GM12878 (cell line): ENCODE measurements at regions not wholly inside any gene's neighbourhood (a gene's known extent, or its start where the extent isn't known, plus 50 kb on each side); places are given as distances from the start of the nearest gene placed in this dataset.

Experiments used
- ATAC-seq: fragments of 200-7000 bp; cut with Tn5 transposase; 3 replicates; pipeline ENCODE4 v1.9.1; 2020; ENCODE audit warnings: mild to moderate bottlenecking, moderate library complexity
- BruUV-seq: library from RNA; stranded (reverse); fragments of 400-500 nt; replicated peaks from 2 replicates; lab custom pipeline; 2021; lab: Mats Ljungman, UMichigan
- CTCF ChIA-PET: fragments of 300-600 bp; sonication (Branson Sonifier 250); formaldehyde crosslinking; extraction: SDS; loops from one replicate; lab custom pipeline; 2021; ENCODE audit warnings: inconsistent platforms; lab: Yijun Ruan, JAX
- POLR2A ChIA-PET: fragments of 350-600 bp; formaldehyde crosslinking; extraction: SDS; loops from one replicate; lab custom pipeline; 2021; ENCODE audit warnings: inconsistent platforms; lab: Charles Lee
- RAD21 ChIA-PET: fragments of 300-600 bp; sonication (Branson Sonifier 250); formaldehyde crosslinking; loops from one replicate; lab custom pipeline; 2023; ENCODE audit warnings: antibody characterized with exemption; ENCODE audit not compliant: unreplicated experiment; lab: Charles Lee
- SMC1A ChIA-PET: fragments of 300-600 bp; sonication (Branson Sonifier 250); formaldehyde crosslinking; loops from one replicate; lab custom pipeline; 2023; ENCODE audit not compliant: unreplicated experiment, uncharacterized antibody; lab: Charles Lee
- DNase-seq: peaks from one replicate; pipeline ENCODE4 v3.0.0-alpha.2; 2011; ENCODE audit warnings: low read depth, low spot score
- FAIRE-seq: peaks from 3 replicates; lab custom pipeline; 2011; peaks lifted over from hg19 to GRCh38; lab: Jason Lieb, UNC
- H2AFZ ChIP-seq: 2 replicates; pipeline ENCODE4 v1.6.0; 2011; ENCODE audit warnings: low read depth, low read length, control low read depth; ENCODE audit not compliant: control insufficient read depth
- H3K27ac ChIP-seq: 2 replicates; pipeline ENCODE4 v1.5.1; 2011; ENCODE audit warnings: control low read depth; ENCODE audit not compliant: control insufficient read depth, insufficient read depth
- H3K27me3 ChIP-seq, 2 experiments: replicated peaks in 1 of 2; 2 replicates each; pipeline versions ENCODE4 v1.6.0 to v1.6.1; 2011; ENCODE audit warnings: low read length in 1 of 2; ENCODE audit not compliant: control insufficient read depth in 2 of 2, insufficient read depth in 2 of 2
- H3K36me3 ChIP-seq, 2 experiments: 2 replicates each; pipeline ENCODE4 v1.5.1; 2011; ENCODE audit warnings: low read length in 1 of 2; ENCODE audit not compliant: control insufficient read depth in 2 of 2, insufficient read depth in 2 of 2
- H3K4me1 ChIP-seq: 2 replicates; pipeline ENCODE4 v1.6.1; 2011; ENCODE audit warnings: mild to moderate bottlenecking, low read length, moderate library complexity, mixed read lengths; ENCODE audit not compliant: control insufficient read depth, insufficient read depth
- H3K4me2 ChIP-seq: 2 replicates; pipeline ENCODE4 v1.6.0; 2011; ENCODE audit warnings: control low read depth; ENCODE audit not compliant: control insufficient read depth, insufficient read depth
- H3K4me3 ChIP-seq: fragments of 200-600 bp; sonication (generic); 2 replicates; pipeline ENCODE4 v1.5.1; 2016
- H3K79me2 ChIP-seq: 2 replicates; pipeline ENCODE4 v1.6.0; 2011; ENCODE audit warnings: low read length; ENCODE audit not compliant: control insufficient read depth, insufficient read depth
- H3K9ac ChIP-seq: 2 replicates; pipeline ENCODE4 v1.8.0; 2011; ENCODE audit warnings: low read length, control low read depth, mixed read lengths; ENCODE audit not compliant: control insufficient read depth, insufficient read depth
- H3K9me3 ChIP-seq: replicated peaks from 3 replicates; pipeline ENCODE4 v1.5.1; 2011; ENCODE audit warnings: mild to moderate bottlenecking, low read length; ENCODE audit not compliant: control insufficient read depth, insufficient read depth
- H4K20me1 ChIP-seq: 2 replicates; pipeline ENCODE4 v1.6.0; 2011; ENCODE audit not compliant: control insufficient read depth, insufficient read depth
- KLF5 ChIP-seq: fragments of 450-650 bp; IDR thresholded peaks from 2 replicates; pipeline ENCODE4 v1.6.1; 2014; ENCODE audit warnings: mild to moderate bottlenecking; ENCODE audit not compliant: partially characterized antibody
- MEF2A ChIP-seq: IDR thresholded peaks from 2 replicates; pipeline ENCODE4 v1.6.1; 2011; ENCODE audit warnings: low read depth, mild to moderate bottlenecking, low read length, moderate library complexity; ENCODE audit not compliant: insufficient read depth
- NR2C1 ChIP-seq: fragments of 450-650 bp; IDR thresholded peaks from 2 replicates; pipeline ENCODE4 v1.6.1; 2017; ENCODE audit warnings: antibody characterized with exemption, mild to moderate bottlenecking, moderate library complexity
- POU2F2 ChIP-seq: IDR thresholded peaks from 3 replicates; pipeline ENCODE4 v1.6.1; 2011; ENCODE audit warnings: low read depth, mild to moderate bottlenecking, low read length, borderline replicate concordance
- TCF3 ChIP-seq: IDR thresholded peaks from 2 replicates; pipeline ENCODE4 v1.6.1; 2012; ENCODE audit warnings: low read depth, mild to moderate bottlenecking, low read length, borderline replicate concordance; ENCODE audit not compliant: insufficient read depth
- ZNF622 ChIP-seq: fragments of 450-650 bp; IDR thresholded peaks from 2 replicates; pipeline ENCODE4 v1.6.1; 2017; ENCODE audit warnings: mild to moderate bottlenecking, inconsistent platforms
- WGBS: methylation state at CpG from one replicate; pipeline ENCODE4 v1.1.6; 2016; ENCODE audit warnings: low lambda C conversion rate; ENCODE audit not compliant: insufficient replicate concordance, insufficient coverage; ENCODE audit errors: missing lambda C conversion rate; 5-methylcytosine and 5-hydroxymethylcytosine counted together
- in situ Hi-C: fragments of 300-500 bp; cut with MboI; formaldehyde crosslinking; loops from 9 replicates; pipeline ENCODE4 v1.14.3; 2018; ENCODE audit warnings: mixed read lengths
- intact Hi-C: fragments of 100-400 bp; cut with micrococcal nuclease; formaldehyde crosslinking; loops from one replicate; pipeline ENCODE4 v1.14.2; 2022; ENCODE audit not compliant: unreplicated experiment
- TF ChIP-seq, protein P1 (sequence below): IDR thresholded peaks from 2 replicates; pipeline ENCODE4 v1.6.1; 2011; ENCODE audit warnings: low read depth, mild to moderate bottlenecking, low read length, moderate library complexity, borderline replicate concordance; ENCODE audit errors: extremely low read depth
- TF ChIP-seq, protein P2 (sequence below): fragments of 450-650 bp; formaldehyde crosslinking; IDR thresholded peaks from 2 replicates; pipeline ENCODE4 v1.4.0; 2022; ENCODE audit warnings: mild to moderate bottlenecking, moderate library complexity

DNA sequence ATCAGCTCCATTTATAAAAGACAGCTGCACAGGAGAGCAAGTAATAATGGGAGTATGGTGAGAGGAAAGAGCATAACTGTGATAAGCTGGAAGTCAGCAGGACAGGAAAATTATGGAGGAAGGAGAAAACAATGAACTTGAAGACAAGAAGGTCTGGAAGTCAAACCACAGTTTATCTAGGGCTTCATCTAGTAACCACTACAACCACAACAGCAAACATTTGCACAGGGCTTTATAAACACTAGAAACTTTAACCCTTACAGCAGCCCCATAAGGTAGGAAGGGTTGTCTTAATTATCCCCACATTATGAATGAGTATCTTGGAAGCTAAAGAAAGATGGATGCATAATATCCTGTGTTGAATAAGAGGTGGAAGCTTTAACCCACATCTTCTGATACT is 820.8 kb downstream of the IGSF11 start:
- SMC1A ChIA-PET: interaction anchor here (1.0 kb wide), 1 partner anchor 27 kb away, joined by 3 read pairs; no protein-coding TSS in a partner anchor
- RAD21 ChIA-PET: no interaction called here
- no peaks in the 10 kb centered on the region for H4K20me1 ChIP-seq
- in situ Hi-C loops (no loop called here), intact Hi-C loops (no loop called here)
- H3K4me1 ChIP-seq: no peaks in the 10 kb centered on the region
- H3K36me3 ChIP-seq: no peaks in the 10 kb centered on the region
- H3K79me2 ChIP-seq: no peaks in the 10 kb centered on the region
- POLR2A ChIA-PET: no interaction called here
- H2AFZ ChIP-seq: no peak overlapping the region
- no peaks in the 10 kb centered on the region for H3K9me3 ChIP-seq
- ATAC-seq (no peak), FAIRE-seq (no peak), DNase-seq (no peak)
- CTCF ChIA-PET: no interaction called here
- H3K27ac ChIP-seq: no peak overlapping the region
- no peak overlapping the region for H3K9ac ChIP-seq
- TF ChIP-seq TCF3 (no peak), MEF2A (no peak), NR2C1 (no peak), ZNF622 (no peak)
- TF ChIP-seq, protein P1, sequence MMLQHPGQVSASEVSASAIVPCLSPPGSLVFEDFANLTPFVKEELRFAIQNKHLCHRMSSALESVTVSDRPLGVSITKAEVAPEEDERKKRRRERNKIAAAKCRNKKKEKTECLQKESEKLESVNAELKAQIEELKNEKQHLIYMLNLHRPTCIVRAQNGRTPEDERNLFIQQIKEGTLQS: no peak
- no TSS peak for BruUV-seq
- H3K27me3 ChIP-seq: no peaks in the 10 kb centered on the region
- H3K4me3 ChIP-seq: no peak overlapping the region
- H3K4me2 ChIP-seq: no peak overlapping the region

DNA sequence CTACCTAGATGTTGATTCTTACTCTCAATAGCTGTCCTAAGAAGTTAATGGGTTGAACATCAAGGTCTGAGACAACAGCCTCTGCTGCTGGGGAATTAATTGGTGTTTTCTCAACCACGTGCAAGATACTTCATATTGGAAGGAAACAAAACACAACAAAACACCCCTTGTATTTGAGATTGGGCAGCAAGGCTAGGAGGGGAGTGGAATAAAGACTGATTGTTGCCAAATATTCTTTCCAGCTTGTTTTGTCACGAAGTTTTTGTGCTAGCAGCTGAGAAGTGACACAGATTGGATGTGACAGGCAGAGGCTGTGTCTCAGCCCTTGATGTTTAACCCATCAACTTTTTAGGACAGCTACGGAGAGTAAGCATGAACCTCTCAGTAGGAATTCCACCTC is 808.4 kb downstream of the IGSF11 start:
- in situ Hi-C loops: no loop called here
- H4K20me1 ChIP-seq: no peaks in the 10 kb centered on the region
- BruUV-seq: no TSS peak

More for the DNA sequence above, 808.4 kb downstream of the IGSF11 start:
- ATAC-seq: no peak
- CTCF ChIA-PET: interaction anchor here (1.1 kb wide), 1 partner anchor 18 kb away, joined by 3 read pairs; no protein-coding TSS in a partner anchor
- no peaks in the 10 kb centered on the region for H3K79me2 ChIP-seq
- H2AFZ ChIP-seq: no peak overlapping the region
- H3K36me3 ChIP-seq: no peaks in the 10 kb centered on the region
- no peak for DNase-seq
- no peak overlapping the region for H3K4me3 ChIP-seq
- SMC1A ChIA-PET: interaction anchor here (0.6 to 1.6 kb wide), 3 partner anchors 9 to 80 kb away, joined by 3 read pairs; no protein-coding TSS in a partner anchor
- H3K9ac ChIP-seq: no peak overlapping the region
- POLR2A ChIA-PET: no interaction called here
- H3K4me1 ChIP-seq: no peaks in the 10 kb centered on the region
- H3K9me3 ChIP-seq: no peaks in the 10 kb centered on the region
- no peak overlapping the region for H3K4me2 ChIP-seq
- 13% methylated on average over 3 of the region's 3 CpGs for WGBS
- no peak overlapping the region for H3K27ac ChIP-seq
- TF ChIP-seq POU2F2: no peak
- TF ChIP-seq, protein P2, sequence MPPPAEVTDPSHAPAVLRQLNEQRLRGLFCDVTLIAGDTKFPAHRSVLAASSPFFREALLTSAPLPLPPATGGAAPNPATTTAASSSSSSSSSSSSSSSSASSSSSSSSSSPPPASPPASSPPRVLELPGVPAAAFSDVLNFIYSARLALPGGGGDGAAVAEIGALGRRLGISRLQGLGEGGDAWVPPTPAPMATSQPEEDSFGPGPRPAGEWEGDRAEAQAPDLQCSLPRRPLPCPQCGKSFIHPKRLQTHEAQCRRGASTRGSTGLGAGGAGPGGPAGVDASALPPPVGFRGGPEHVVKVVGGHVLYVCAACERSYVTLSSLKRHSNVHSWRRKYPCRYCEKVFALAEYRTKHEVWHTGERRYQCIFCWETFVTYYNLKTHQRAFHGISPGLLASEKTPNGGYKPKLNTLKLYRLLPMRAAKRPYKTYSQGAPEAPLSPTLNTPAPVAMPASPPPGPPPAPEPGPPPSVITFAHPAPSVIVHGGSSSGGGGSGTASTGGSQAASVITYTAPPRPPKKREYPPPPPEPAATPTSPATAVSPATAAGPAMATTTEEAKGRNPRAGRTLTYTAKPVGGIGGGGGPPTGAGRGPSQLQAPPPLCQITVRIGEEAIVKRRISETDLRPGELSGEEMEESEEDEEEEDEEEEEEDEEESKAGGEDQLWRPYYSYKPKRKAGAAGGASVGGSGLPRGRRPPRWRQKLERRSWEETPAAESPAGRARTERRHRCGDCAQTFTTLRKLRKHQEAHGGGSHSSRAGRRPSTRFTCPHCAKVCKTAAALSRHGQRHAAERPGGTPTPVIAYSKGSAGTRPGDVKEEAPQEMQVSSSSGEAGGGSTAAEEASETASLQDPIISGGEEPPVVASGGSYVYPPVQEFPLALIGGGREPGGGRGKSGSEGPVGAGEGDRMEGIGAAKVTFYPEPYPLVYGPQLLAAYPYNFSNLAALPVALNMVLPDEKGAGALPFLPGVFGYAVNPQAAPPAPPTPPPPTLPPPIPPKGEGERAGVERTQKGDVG (CRISPR knock-in tag): no peak
- TF ChIP-seq KLF5: no peak
- RAD21 ChIA-PET: no interaction called here
- H3K27me3 ChIP-seq: no peaks in the 10 kb centered on the region
- no peak for FAIRE-seq
- intact Hi-C loops: no loop called here
